Colonic mucosa (tissue), 4 donors: ENCODE measurements at regions not wholly inside any gene's neighbourhood (a gene's known extent, or its start where the extent isn't known, plus 50 kb on each side); places are given as distances from the start of the nearest gene placed in this dataset.

Experiments
- DNase-seq: peaks from one replicate; pipeline ENCODE4 v3.0.0-alpha.2; 2020
- H3K27ac ChIP-seq: fragments of 200-600 bp; one replicate; pipeline ENCODE4 v1.8.0; 2021
- H3K27me3 ChIP-seq: fragments of 200-600 bp; one replicate; pipeline ENCODE4 v1.8.0; 2021
- H3K36me3 ChIP-seq: fragments of 200-600 bp; one replicate; pipeline ENCODE4 v1.8.0; 2021
- H3K4me1 ChIP-seq: fragments of 200-600 bp; one replicate; pipeline ENCODE4 v1.8.0; 2021; ENCODE audit warnings: mild to moderate bottlenecking
- H3K4me3 ChIP-seq: fragments of 200-600 bp; one replicate; pipeline ENCODE4 v1.8.0; 2021
- H3K9ac ChIP-seq, 2 donors: one replicate each; pipeline ENCODE4 v1.7.0; 2013; ENCODE audit warnings: control low read depth in 2 of 2, low read depth in 2 of 2, low read length in 2 of 2
- H3K9me3 ChIP-seq: fragments of 200-600 bp; one replicate; pipeline ENCODE4 v1.8.0; 2021
- CTCF ChIP-seq: fragments of 200-600 bp; IDR thresholded peaks from one replicate; pipeline ENCODE4 v1.8.0; 2022; ENCODE audit warnings: antibody characterized with exemption, mild to moderate bottlenecking
- intact Hi-C: fragments of 100-400 bp; cut with DNase I; formaldehyde crosslinking; loops from one replicate; pipeline ENCODE4 v1.14.1; 2022
- donor health status: healthy.
- donor health status: DM: no; HTN: no; CAD: no.
- donor health status: DM: no; HTN: no; CAD: no.

- intact Hi-C loops: no loop called here
- TF ChIP-seq CTCF: no peak
- Histone ChIP-seq H3K4me1 (no peaks in the 10 kb centered on the region), H3K27me3 (no peaks in the 10 kb centered on the region), H3K36me3 (no peaks in the 10 kb centered on the region), H3K4me3 (no peak overlapping the region), H3K9me3 (no peaks in the 10 kb centered on the region), H3K27ac (no peak overlapping the region), H3K9ac (no peak overlapping the region)
- DNase-seq: no peak
These were observed 289.7 kb downstream of the CYRIA start for GRCh38 chr2:16375981-16376380.

- H3K9me3 ChIP-seq: no peaks in the 10 kb centered on the region
- H3K4me1 ChIP-seq: no peaks in the 10 kb centered on the region
- H3K27ac ChIP-seq: no peak overlapping the region
- no peak overlapping the region for H3K4me3 ChIP-seq
- TF ChIP-seq CTCF: no peak
- H3K27me3 ChIP-seq: no peaks in the 10 kb centered on the region
- no peak overlapping the region for H3K9ac ChIP-seq
- DNase-seq: no peak
- no peaks in the 10 kb centered on the region for H3K36me3 ChIP-seq
- intact Hi-C loops: no loop called here
These were observed 290.3 kb downstream of the CYRIA start for GRCh38 chr2:16375351-16375750.

GRCh38 chr2:16374671-16375070 is 291.0 kb downstream of the CYRIA start:
- no peak for TF ChIP-seq CTCF

GRCh38 chr2:16373341-16373740 is 292.3 kb downstream of the CYRIA start:
- H3K9ac ChIP-seq: no peak overlapping the region
- no peak for TF ChIP-seq CTCF
- no peaks in the 10 kb centered on the region for H3K4me1 ChIP-seq
- no peaks in the 10 kb centered on the region for H3K36me3 ChIP-seq
- DNase-seq: no peak
- H3K4me3 ChIP-seq: no peak overlapping the region
- intact Hi-C loops: no loop called here
- H3K27ac ChIP-seq: no peak overlapping the region
- H3K9me3 ChIP-seq: no peaks in the 10 kb centered on the region
- no peaks in the 10 kb centered on the region for H3K27me3 ChIP-seq

More at GRCh38 chr2:16374671-16375070, 291.0 kb downstream of the CYRIA start:
- H3K27ac ChIP-seq: no peak overlapping the region
- intact Hi-C loops: no loop called here
- H3K9ac ChIP-seq: no peak overlapping the region
- H3K9me3 ChIP-seq: no peaks in the 10 kb centered on the region
- H3K36me3 ChIP-seq: no peaks in the 10 kb centered on the region
- H3K27me3 ChIP-seq: no peaks in the 10 kb centered on the region
- no peak overlapping the region for H3K4me3 ChIP-seq
- H3K4me1 ChIP-seq: no peaks in the 10 kb centered on the region
- DNase-seq: no peak

GRCh38 chr2:16371751-16372150 is 293.9 kb downstream of the CYRIA start:
- Histone ChIP-seq H3K27ac (no peak overlapping the region), H3K36me3 (no peaks in the 10 kb centered on the region), H3K4me3 (no peak overlapping the region), H3K9ac (no peak overlapping the region), H3K27me3 (no peaks in the 10 kb centered on the region), H3K4me1 (no peaks in the 10 kb centered on the region), H3K9me3 (no peaks in the 10 kb centered on the region)
- intact Hi-C loops: no loop called here
- no peak for DNase-seq
- no peak for TF ChIP-seq CTCF

GRCh38 chr2:16368951-16369350 is 296.7 kb downstream of the CYRIA start:
- no peak for TF ChIP-seq CTCF
- Histone ChIP-seq H3K27ac (no peak overlapping the region), H3K9me3 (no peaks in the 10 kb centered on the region), H3K4me3 (no peak overlapping the region), H3K4me1 (no peaks in the 10 kb centered on the region), H3K36me3 (no peaks in the 10 kb centered on the region), H3K9ac (no peak overlapping the region), H3K27me3 (no peaks in the 10 kb centered on the region)
- intact Hi-C loops: no loop called here
- no peak for DNase-seq
